IMR-90 (cell line): ENCODE measurements at regions not wholly inside any gene's neighbourhood (a gene's known extent, or its start where the extent isn't known, plus 50 kb on each side); places are given as distances from the start of the nearest gene placed in this dataset.
"Not testable (repeated sequence)": the region's sequence is repeated elsewhere in the genome, so short reads cannot be mapped to it uniquely, and the experiment has no call there.

Experiments
- ATAC-seq: fragments of 200-7000 bp; cut with Tn5 transposase; 2 replicates; pipeline ENCODE4 v1.9.1; 2020; ENCODE audit warnings: low read depth, mild to moderate bottlenecking, moderate library complexity
- BruUV-seq: library from RNA; stranded (reverse); fragments of 400-500 nt; replicated peaks from 2 replicates; lab custom pipeline; 2021; lab: Mats Ljungman, UMichigan
- CTCF ChIA-PET: fragments of 300-600 bp; formaldehyde crosslinking; extraction: SDS; loops from one replicate; lab custom pipeline; 2021; ENCODE audit warnings: antibody characterized with exemption; lab: Yijun Ruan, JAX
- POLR2A ChIA-PET: fragments of 300-600 bp; sonication (Branson Sonifier 250); formaldehyde crosslinking; loops from one replicate; lab custom pipeline; 2022; ENCODE audit warnings: antibody characterized with exemption; ENCODE audit not compliant: unreplicated experiment; lab: Charles Lee
- DNase-seq: peaks from one replicate; pipeline ENCODE4 v3.0.0; 2013
- H2AFZ ChIP-seq: replicated peaks from 2 replicates; pipeline ENCODE3; 2013; ENCODE audit warnings: low read length, mild to moderate bottlenecking; ENCODE audit not compliant: poor library complexity
- H2AK5ac ChIP-seq: 2 replicates; pipeline ENCODE4 v1.6.1; 2013; ENCODE audit warnings: low read depth, low read length, inconsistent platforms
- H2AK9ac ChIP-seq: replicated peaks from 2 replicates; pipeline ENCODE3; 2013; ENCODE audit warnings: mild to moderate bottlenecking, low read depth, low read length, moderate library complexity; ENCODE audit not compliant: poor library complexity
- H2BK120ac ChIP-seq: 2 replicates; pipeline ENCODE4 v1.6.1; 2013; ENCODE audit warnings: low read depth, low read length, inconsistent platforms
- H2BK15ac ChIP-seq: 3 replicates; pipeline ENCODE4 v1.6.1; 2013; ENCODE audit warnings: low read depth, low read length, inconsistent platforms
- H2BK20ac ChIP-seq: 2 replicates; pipeline ENCODE4 v1.6.1; 2013; ENCODE audit warnings: low read depth, mild to moderate bottlenecking, inconsistent platforms, low read length, moderate library complexity
- H2BK5ac ChIP-seq: 2 replicates; pipeline ENCODE4 v1.6.1; 2013; ENCODE audit warnings: mild to moderate bottlenecking, low read depth, low read length, inconsistent platforms; ENCODE audit not compliant: poor library complexity, severe bottlenecking
- H3K14ac ChIP-seq: replicated peaks from 2 replicates; pipeline ENCODE4 v1.6.1; 2013; ENCODE audit warnings: low read depth, low read length, inconsistent platforms
- H3K18ac ChIP-seq: 2 replicates; pipeline ENCODE4 v1.6.1; 2013; ENCODE audit warnings: low read depth, low read length, control low read depth
- H3K23ac ChIP-seq: 2 replicates; pipeline ENCODE4 v1.6.1; 2013; ENCODE audit warnings: low read depth, low read length, inconsistent platforms
- H3K27ac ChIP-seq: 2 replicates; pipeline ENCODE4 v1.5.1; 2013; ENCODE audit warnings: mild to moderate bottlenecking, control low read depth, low read length; ENCODE audit not compliant: insufficient read depth
- H3K27me3 ChIP-seq: 2 replicates; pipeline ENCODE4 v1.6.1; 2013; ENCODE audit warnings: low read length; ENCODE audit not compliant: control insufficient read depth, insufficient read depth
- H3K36me3 ChIP-seq: 2 replicates; pipeline ENCODE4 v1.6.1; 2013; ENCODE audit warnings: low read length, mixed read lengths; ENCODE audit not compliant: control insufficient read depth, insufficient read depth
- H3K4ac ChIP-seq: 2 replicates; pipeline ENCODE4 v1.6.1; 2013; ENCODE audit warnings: low read depth, low read length, inconsistent platforms
- H3K4me1 ChIP-seq: 2 replicates; pipeline ENCODE4 v1.6.1; 2013; ENCODE audit warnings: low read length, mixed read lengths; ENCODE audit not compliant: control insufficient read depth, insufficient read depth
- H3K4me2 ChIP-seq: 2 replicates; pipeline ENCODE4 v1.6.1; 2013; ENCODE audit warnings: low read depth, mild to moderate bottlenecking, control low read depth, low read length, moderate library complexity
- H3K4me3 ChIP-seq: 2 replicates; pipeline ENCODE4 v1.5.1; 2013; ENCODE audit warnings: low read depth, mild to moderate bottlenecking, control low read depth, low read length, moderate library complexity; ENCODE audit not compliant: insufficient read depth
- H3K56ac ChIP-seq: 2 replicates; pipeline ENCODE4 v1.6.1; 2013; ENCODE audit warnings: low read length, inconsistent platforms; ENCODE audit not compliant: insufficient read depth; ENCODE audit errors: extremely low read depth
- H3K79me1 ChIP-seq, 2 experiments: 2 replicates each; pipeline ENCODE4 v1.6.1; 2013; ENCODE audit warnings: low read length in 2 of 2, inconsistent platforms in 1 of 2, low read depth in 1 of 2
- H3K9ac ChIP-seq: 2 replicates; pipeline ENCODE4 v1.6.1; 2013; ENCODE audit warnings: low read depth, low read length, control low read depth
- H3K9me1 ChIP-seq: 2 replicates; pipeline ENCODE4 v1.6.1; 2013; ENCODE audit warnings: low read length, inconsistent platforms; ENCODE audit not compliant: insufficient read depth
- H3K9me3 ChIP-seq: 2 replicates; pipeline ENCODE4 v1.6.1; 2013; ENCODE audit warnings: low read length; ENCODE audit not compliant: control insufficient read depth, insufficient read depth
- H4K20me1 ChIP-seq: 2 replicates; pipeline ENCODE4 v1.6.1; 2013; ENCODE audit warnings: low read length, inconsistent platforms; ENCODE audit not compliant: insufficient read depth
- H4K5ac ChIP-seq: 2 replicates; pipeline ENCODE4 v1.6.1; 2013; ENCODE audit warnings: mild to moderate bottlenecking, low read depth, low read length, control low read depth
- H4K8ac ChIP-seq, 2 experiments: 2 replicates each; pipeline ENCODE4 v1.6.1; 2013; ENCODE audit warnings: low read depth in 2 of 2, low read length in 2 of 2, control low read depth in 1 of 2, inconsistent platforms in 1 of 2
- H4K91ac ChIP-seq: 2 replicates; pipeline ENCODE4 v1.6.1; 2013; ENCODE audit warnings: low read depth, low read length, inconsistent platforms; ENCODE audit not compliant: insufficient read depth
- WGBS, 2 experiments: methylation state at CpG; one replicate each; pipeline versions ENCODE4 v1.1.5 to v1.1.7; 2013; ENCODE audit warnings: missing lambda C conversion rate in 2 of 2; ENCODE audit not compliant: insufficient read length in 1 of 2; ENCODE audit errors: extremely low coverage in 2 of 2; 5-methylcytosine and 5-hydroxymethylcytosine counted together
- dilution Hi-C: fragments of 300-500 bp; cut with HindIII; formaldehyde crosslinking; loops from one replicate; pipeline ENCODE4 v1.14.3; 2018; ENCODE audit warnings: low sequenced_read_pairs; ENCODE audit not compliant: unreplicated experiment
- in situ Hi-C: fragments of 300-500 bp; cut with MboI; formaldehyde crosslinking; loops from 3 replicates; pipeline ENCODE4 v1.14.3; 2019; ENCODE audit warnings: low sequenced_read_pairs, inconsistent platforms, mixed read lengths
- intact Hi-C: fragments of 100-400 bp; cut with micrococcal nuclease; formaldehyde crosslinking; loops from 2 replicates; pipeline ENCODE4 v1.10.0; 2022

DNA sequence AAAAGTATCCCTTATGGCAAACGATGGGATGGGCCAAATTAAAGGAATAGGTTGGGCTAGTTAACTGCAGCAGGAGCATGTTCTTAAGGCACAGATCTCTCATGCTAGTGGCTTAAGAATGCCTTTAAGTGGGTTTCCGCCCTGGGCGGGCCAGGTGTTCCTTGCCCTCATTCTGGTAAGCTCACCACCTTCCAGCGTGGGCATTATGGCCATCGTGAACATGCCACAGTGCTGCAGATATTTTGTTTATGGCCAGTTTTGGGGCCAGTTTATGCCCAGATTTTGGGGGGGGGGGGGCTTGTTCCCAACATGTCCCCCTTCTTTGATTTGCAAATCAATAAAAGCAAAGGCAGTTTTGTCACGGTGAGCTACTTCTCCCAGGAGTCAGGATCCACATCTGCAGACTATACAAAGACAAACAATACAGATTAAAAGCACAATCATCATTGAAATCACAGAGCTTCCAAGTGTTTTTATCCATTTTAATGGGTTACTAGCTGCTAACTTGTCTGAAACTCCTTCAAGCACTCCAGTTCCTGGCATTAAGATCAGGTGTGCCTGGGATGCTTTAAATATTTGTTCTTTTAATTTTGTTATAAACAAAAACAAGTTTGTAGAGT is 563.3 kb upstream of the MBL2 start:
- ATAC-seq, CTCF ChIA-PET, H4K5ac ChIP-seq, H3K4me1 ChIP-seq, in situ Hi-C loops, H4K20me1 ChIP-seq, H3K4me2 ChIP-seq, H3K4me3 ChIP-seq, intact Hi-C loops, H3K23ac ChIP-seq, H3K27me3 ChIP-seq, H3K18ac ChIP-seq, H4K8ac ChIP-seq, H2AK9ac ChIP-seq, dilution Hi-C loops, BruUV-seq, POLR2A ChIA-PET, H3K9ac ChIP-seq, H2BK20ac ChIP-seq, H3K56ac ChIP-seq, DNase-seq, H3K9me1 ChIP-seq, H3K36me3 ChIP-seq, H3K79me1 ChIP-seq, H2AK5ac ChIP-seq, H3K27ac ChIP-seq, H3K14ac ChIP-seq, H2BK5ac ChIP-seq, H4K91ac ChIP-seq, H3K4ac ChIP-seq, H2AFZ ChIP-seq, H2BK120ac ChIP-seq, H3K9me3 ChIP-seq, H2BK15ac ChIP-seq: not testable (repeated sequence)
- WGBS, 2 experiments: no CpG with 5 or more reads among the region's 6 CpGs
